PFSK-1 (cell line): ENCODE measurements at regions not wholly inside any gene's neighbourhood (a gene's known extent, or its start where the extent isn't known, plus 50 kb on each side); places are given as distances from the start of the nearest gene placed in this dataset.

ENCODE experiments used
- FOXP2 ChIP-seq: optimal IDR thresholded peaks from 2 replicates; pipeline ENCODE3; 2011; ENCODE audit warnings: borderline replicate concordance, control low read depth, inconsistent platforms; ENCODE audit not compliant: insufficient read depth; ENCODE audit errors: extremely low read length, extremely low read depth
- POLR2AphosphoS5 ChIP-seq: IDR thresholded peaks from 2 replicates; pipeline ENCODE4 v1.6.1; 2012; ENCODE audit warnings: low read depth, mild to moderate bottlenecking, control low read depth, low read length, moderate library complexity
- SIN3A ChIP-seq: IDR thresholded peaks from 2 replicates; pipeline ENCODE4 v1.6.1; 2012; ENCODE audit warnings: mild to moderate bottlenecking, low read length, moderate library complexity, borderline replicate concordance; ENCODE audit not compliant: insufficient read depth
- TAF1 ChIP-seq: IDR thresholded peaks from 2 replicates; pipeline ENCODE4 v1.6.1; 2012; ENCODE audit warnings: low read length, control low read depth, borderline replicate concordance; ENCODE audit not compliant: insufficient read depth
- TF ChIP-seq, protein P1 (sequence below), 2 experiments: IDR thresholded peaks; 2 replicates each; pipeline versions ENCODE4 v1.6.1 to v1.8.0; 2011 to 2012; ENCODE audit warnings: low read depth in 2 of 2, low read length in 2 of 2, control low read depth in 1 of 2, inconsistent platforms in 1 of 2, mild to moderate bottlenecking in 1 of 2, moderate library complexity in 1 of 2; ENCODE audit not compliant: insufficient read depth in 1 of 2

DNA sequence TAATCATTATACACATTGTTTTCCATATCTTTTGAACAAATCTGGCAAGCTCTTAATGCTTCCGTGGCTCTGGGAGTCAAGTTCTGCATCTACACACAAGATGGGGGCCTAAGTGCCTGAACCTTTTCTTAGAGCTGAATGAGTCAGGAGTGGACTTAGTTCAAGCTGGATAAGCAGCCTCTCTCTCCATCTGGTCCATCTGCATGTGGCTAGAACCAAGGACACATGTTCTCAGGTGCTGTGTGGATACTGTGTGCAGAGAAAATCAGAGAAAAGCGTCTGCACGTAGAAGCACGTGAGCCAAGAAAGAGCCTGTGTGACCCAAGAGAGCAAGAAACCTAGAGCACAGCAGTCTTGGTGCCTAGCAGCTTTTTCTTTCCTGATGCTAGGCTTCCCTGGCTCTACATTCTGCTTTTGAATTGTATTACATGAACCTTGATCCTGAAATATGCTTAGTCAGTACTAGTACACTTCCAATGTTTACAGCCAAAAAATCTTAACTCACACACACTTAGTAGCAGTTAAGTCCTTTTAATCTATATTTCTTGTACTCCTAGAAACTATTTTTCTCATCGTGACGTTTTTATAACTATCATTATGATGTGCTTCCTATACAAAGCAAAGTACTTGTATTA lies 1798.9 kb downstream of the MAT2B start:
- TF ChIP-seq FOXP2 (no peak), SIN3A (no peak), TAF1 (no peak), POLR2AphosphoS5 (no peak)
- TF ChIP-seq, protein P1, sequence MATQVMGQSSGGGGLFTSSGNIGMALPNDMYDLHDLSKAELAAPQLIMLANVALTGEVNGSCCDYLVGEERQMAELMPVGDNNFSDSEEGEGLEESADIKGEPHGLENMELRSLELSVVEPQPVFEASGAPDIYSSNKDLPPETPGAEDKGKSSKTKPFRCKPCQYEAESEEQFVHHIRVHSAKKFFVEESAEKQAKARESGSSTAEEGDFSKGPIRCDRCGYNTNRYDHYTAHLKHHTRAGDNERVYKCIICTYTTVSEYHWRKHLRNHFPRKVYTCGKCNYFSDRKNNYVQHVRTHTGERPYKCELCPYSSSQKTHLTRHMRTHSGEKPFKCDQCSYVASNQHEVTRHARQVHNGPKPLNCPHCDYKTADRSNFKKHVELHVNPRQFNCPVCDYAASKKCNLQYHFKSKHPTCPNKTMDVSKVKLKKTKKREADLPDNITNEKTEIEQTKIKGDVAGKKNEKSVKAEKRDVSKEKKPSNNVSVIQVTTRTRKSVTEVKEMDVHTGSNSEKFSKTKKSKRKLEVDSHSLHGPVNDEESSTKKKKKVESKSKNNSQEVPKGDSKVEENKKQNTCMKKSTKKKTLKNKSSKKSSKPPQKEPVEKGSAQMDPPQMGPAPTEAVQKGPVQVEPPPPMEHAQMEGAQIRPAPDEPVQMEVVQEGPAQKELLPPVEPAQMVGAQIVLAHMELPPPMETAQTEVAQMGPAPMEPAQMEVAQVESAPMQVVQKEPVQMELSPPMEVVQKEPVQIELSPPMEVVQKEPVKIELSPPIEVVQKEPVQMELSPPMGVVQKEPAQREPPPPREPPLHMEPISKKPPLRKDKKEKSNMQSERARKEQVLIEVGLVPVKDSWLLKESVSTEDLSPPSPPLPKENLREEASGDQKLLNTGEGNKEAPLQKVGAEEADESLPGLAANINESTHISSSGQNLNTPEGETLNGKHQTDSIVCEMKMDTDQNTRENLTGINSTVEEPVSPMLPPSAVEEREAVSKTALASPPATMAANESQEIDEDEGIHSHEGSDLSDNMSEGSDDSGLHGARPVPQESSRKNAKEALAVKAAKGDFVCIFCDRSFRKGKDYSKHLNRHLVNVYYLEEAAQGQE (IDR thresholded peaks at IDR 0.05; ENCODE audit: insufficient read depth in 1 of 2, low read depth in 2 of 2, low read length in 2 of 2) = no peak

DNA sequence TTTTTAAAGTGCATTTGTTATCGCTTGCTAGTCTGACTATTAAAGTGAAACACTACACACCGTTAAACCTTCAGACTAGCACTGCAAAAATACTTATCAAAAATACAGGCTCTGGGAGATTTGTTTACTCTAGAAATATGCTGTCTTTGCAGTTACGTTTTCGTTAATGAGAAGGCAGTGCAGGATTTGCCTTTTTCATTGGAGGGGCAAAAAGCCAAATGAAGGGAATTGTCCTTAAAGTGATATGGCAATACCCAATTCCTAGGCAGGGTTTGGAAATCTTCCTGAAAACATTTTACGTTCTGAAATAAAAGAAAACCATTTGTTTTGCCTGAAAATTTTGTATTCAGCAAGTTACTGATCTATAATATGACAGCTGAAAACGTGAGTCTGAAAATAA lies 1800.2 kb downstream of the MAT2B start:
- TF ChIP-seq, protein P1 (IDR thresholded peaks at IDR 0.05; ENCODE audit: insufficient read depth in 1 of 2, low read depth in 2 of 2, low read length in 2 of 2) = no peak
- TF ChIP-seq FOXP2 = no peak

DNA sequence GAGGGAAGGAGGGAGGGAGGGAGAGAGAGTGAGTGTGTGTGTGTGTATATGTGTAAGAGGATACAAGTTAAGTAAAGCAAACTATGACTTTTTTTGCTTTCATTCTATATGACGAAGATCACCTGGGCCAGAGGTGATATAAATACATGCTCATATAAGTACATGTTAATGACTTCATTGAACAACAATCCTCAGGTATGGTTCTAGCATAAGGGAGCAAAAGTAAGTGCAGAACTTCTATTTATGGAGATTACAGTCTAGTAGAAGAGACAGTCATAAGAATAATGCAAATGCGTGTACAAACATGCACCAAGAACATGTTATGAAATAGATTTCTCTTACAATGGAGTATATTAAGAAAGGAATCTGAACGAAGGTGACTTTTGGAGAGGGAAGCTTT lies 1804.0 kb downstream of the MAT2B start:
- no peak for TF ChIP-seq POLR2AphosphoS5
- TF ChIP-seq FOXP2 = no peak
- no peak for TF ChIP-seq SIN3A
- no peak for TF ChIP-seq TAF1
- TF ChIP-seq, protein P1 (IDR thresholded peaks at IDR 0.05; ENCODE audit: insufficient read depth in 1 of 2, low read depth in 2 of 2, low read length in 2 of 2) = no peak

- TF ChIP-seq POLR2AphosphoS5 = no peak
- no peak for TF ChIP-seq TAF1
- TF ChIP-seq, protein P1 (IDR thresholded peaks at IDR 0.05; ENCODE audit: insufficient read depth in 1 of 2, low read depth in 2 of 2, low read length in 2 of 2) = no peak
- TF ChIP-seq FOXP2 = no peak
- TF ChIP-seq SIN3A = no peak
Observed at GRCh38 chr5:165310031-165310430, 1804.6 kb downstream of the MAT2B start.

DNA sequence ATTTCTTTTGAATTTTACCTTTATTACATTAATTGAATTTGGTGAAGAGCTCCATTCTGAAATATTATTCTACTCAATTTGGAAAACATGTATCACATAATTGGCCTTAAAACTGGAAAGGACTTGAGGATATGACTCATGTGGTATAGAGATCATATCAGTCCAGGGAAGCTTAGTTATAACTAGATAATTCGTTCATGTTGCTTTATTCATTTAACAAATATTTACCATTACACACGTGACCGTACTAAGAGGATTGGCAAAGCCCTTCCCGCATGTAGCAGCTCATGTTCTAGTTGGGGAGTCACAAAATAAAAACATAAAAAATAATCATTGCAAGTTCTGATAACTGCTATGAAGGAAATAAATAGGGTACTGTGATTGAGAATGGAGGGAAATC lies 1816.5 kb downstream of the MAT2B start:
- TF ChIP-seq, protein P1 (IDR thresholded peaks at IDR 0.05; ENCODE audit: insufficient read depth in 1 of 2, low read depth in 2 of 2, low read length in 2 of 2) = no peak
- TF ChIP-seq TAF1 (no peak), POLR2AphosphoS5 (peak; percentile 18; the same call in 1 of the 2 replicates), SIN3A (no peak)
